ENCODE measurements at regions not wholly inside any gene's neighbourhood (a gene's known extent, or its start where the extent isn't known, plus 50 kb on each side); places are given as distances from the start of the nearest gene placed in this dataset.
A peak's percentile ranks its signal among the peaks of the same experiment; 100 is the strongest.

DNA sequence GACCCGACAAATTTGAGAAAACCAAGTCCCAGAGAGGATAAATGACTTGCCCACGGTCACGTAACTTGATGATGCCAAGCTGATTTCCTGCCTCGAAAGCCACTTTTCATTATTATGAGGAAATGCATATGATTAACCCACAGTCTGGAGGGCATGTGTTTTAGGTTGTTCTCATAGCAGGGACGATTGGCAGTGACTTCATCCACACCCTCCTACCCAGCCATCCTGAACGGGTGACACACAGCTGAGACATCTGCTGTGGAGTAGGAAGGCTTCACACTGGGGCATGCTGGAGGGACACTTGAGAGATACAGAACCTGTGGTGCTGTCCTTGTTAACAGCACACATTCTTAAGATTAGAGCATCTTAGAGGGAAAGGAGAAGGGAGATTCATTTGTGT, 65.4 kb upstream of the WDFY2 start:
- Mint-ChIP-seq H3K9me3 (ENCODE audit: unreplicated experiment) (no peaks in the 10 kb centered on the region), H3K36me3 (ENCODE audit: insufficient read depth, unreplicated experiment) (peaks cover 6% of the 10 kb centered on the region), H3K4me3 (ENCODE audit: unreplicated experiment) (no peak overlapping the region), H3K4me1 (ENCODE audit: insufficient read depth, unreplicated experiment) (peaks cover 25% of the 10 kb centered on the region), H3K27me3 (ENCODE audit: insufficient read depth, unreplicated experiment) (no peaks in the 10 kb centered on the region), H3K27ac (ENCODE audit: low read depth, unreplicated experiment) (peak overlapping the region; percentile 66)
- no TSS peak for BruUV-seq (replicated peaks)
- DNase-seq (ENCODE audit: unreplicated experiment) = peak; percentile 61
- CTCF ChIA-PET = no interaction called here
- intact Hi-C loops (cut with micrococcal nuclease) = no loop called here
- POLR2A ChIA-PET = interaction anchor here (0.7 to 4.9 kb wide), 5 partner anchors 38 to 96 kb away, joined by 3 to 95 read pairs (median 19); partner anchors contain the start of gene INTS6
- TF ChIP-seq, protein P1, sequence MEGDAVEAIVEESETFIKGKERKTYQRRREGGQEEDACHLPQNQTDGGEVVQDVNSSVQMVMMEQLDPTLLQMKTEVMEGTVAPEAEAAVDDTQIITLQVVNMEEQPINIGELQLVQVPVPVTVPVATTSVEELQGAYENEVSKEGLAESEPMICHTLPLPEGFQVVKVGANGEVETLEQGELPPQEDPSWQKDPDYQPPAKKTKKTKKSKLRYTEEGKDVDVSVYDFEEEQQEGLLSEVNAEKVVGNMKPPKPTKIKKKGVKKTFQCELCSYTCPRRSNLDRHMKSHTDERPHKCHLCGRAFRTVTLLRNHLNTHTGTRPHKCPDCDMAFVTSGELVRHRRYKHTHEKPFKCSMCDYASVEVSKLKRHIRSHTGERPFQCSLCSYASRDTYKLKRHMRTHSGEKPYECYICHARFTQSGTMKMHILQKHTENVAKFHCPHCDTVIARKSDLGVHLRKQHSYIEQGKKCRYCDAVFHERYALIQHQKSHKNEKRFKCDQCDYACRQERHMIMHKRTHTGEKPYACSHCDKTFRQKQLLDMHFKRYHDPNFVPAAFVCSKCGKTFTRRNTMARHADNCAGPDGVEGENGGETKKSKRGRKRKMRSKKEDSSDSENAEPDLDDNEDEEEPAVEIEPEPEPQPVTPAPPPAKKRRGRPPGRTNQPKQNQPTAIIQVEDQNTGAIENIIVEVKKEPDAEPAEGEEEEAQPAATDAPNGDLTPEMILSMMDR (IDR thresholded peaks at IDR 0.05; ENCODE audit: unreplicated experiment) = no peak

DNA sequence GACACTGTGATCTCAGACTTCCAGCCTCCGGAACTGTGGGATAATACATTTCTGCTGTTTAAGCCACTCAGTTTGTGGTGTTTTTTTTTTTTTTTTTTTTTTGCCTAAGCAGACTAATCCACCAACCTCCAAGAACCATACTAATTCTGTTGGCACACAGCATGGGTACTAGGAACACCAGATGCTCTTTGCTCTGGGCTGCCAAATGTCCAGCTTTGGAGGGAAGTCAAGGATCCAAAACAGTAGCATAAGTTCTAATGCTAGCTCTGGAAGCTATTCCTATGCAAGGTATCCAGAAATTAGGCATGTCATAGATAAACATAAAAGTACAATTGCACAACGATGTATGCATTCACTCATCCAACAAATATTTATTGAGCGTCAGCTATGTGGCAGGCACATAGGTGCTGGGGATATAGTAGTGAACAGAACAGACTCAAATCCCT, 64.5 kb upstream of the WDFY2 start:
- no peaks in the 10 kb centered on the region for H3K9me3 Mint-ChIP-seq (ENCODE audit: unreplicated experiment)
- peak; percentile 90 for DNase-seq (ENCODE audit: unreplicated experiment)
- ChIA-PET CTCF (interaction anchor here (0.5 to 1.4 kb wide), 7 partner anchors 14 to 283 kb away, joined by 3 to 6 read pairs (median 4); no protein-coding TSS in a partner anchor), POLR2A (interaction anchor here (0.8 to 4.9 kb wide), 15 partner anchors 10 to 125 kb away, joined by 3 to 95 read pairs (median 5); partner anchors contain the start of gene INTS6)
- intact Hi-C loops (cut with micrococcal nuclease) = loop anchor here (1.0 to 5.0 kb wide), 4 partner anchors 65 to 125 kb away; partner anchors contain the start of genes INTS6 and WDFY2
- peak overlapping the region; percentile 47 for H3K4me3 Mint-ChIP-seq (ENCODE audit: unreplicated experiment)
- H3K27ac Mint-ChIP-seq (ENCODE audit: low read depth, unreplicated experiment) = peak overlapping the region; percentile 40
- H3K4me1 Mint-ChIP-seq (ENCODE audit: insufficient read depth, unreplicated experiment) = peaks cover 25% of the 10 kb centered on the region
- peaks cover 6% of the 10 kb centered on the region for H3K36me3 Mint-ChIP-seq (ENCODE audit: insufficient read depth, unreplicated experiment)
- TF ChIP-seq, protein P1 (IDR thresholded peaks at IDR 0.05; ENCODE audit: unreplicated experiment) = no peak
- no TSS peak for BruUV-seq (replicated peaks)
- no peaks in the 10 kb centered on the region for H3K27me3 Mint-ChIP-seq (ENCODE audit: insufficient read depth, unreplicated experiment)

DNA sequence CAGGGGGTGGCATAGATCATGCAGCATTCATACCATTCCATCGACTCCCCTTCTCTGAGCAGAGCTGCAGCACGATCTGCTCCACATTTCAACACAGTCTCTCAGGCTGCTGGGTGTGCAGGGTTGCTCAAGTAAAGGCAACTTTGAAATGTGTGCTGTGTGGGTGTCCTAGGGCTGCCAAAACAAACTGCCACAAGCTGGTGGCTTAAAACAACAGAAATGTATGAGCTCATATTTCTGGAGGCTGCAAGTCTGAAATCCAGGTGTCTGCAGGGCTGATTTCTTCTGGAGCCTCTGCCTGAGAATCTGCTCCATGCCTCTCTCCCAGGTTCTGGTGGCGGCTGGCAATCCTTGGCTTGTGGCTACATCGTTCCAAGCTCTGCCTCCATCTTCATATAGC, 63.7 kb upstream of the WDFY2 start:
- peak; percentile 97 for DNase-seq (ENCODE audit: unreplicated experiment)
- H3K4me1 Mint-ChIP-seq (ENCODE audit: insufficient read depth, unreplicated experiment) = peaks cover 25% of the 10 kb centered on the region
- ChIA-PET POLR2A (interaction anchor here (0.6 to 4.9 kb wide), 19 partner anchors 9 to 792 kb away, joined by 3 to 95 read pairs (median 5); partner anchors contain the start of gene INTS6), CTCF (interaction anchor here (0.6 to 1.4 kb wide), 5 partner anchors 13 to 80 kb away, joined by 3 to 6 read pairs (median 4); no protein-coding TSS in a partner anchor)
- TF ChIP-seq, protein P1 (IDR thresholded peaks at IDR 0.05; ENCODE audit: unreplicated experiment) = no peak
- H3K4me3 Mint-ChIP-seq (ENCODE audit: unreplicated experiment) = peak overlapping the region; percentile 47
- intact Hi-C loops (cut with micrococcal nuclease) = loop anchor here (1.0 to 5.0 kb wide), 4 partner anchors 64 to 124 kb away; partner anchors contain the start of genes INTS6 and WDFY2
- H3K9me3 Mint-ChIP-seq (ENCODE audit: unreplicated experiment) = no peaks in the 10 kb centered on the region
- H3K27ac Mint-ChIP-seq (ENCODE audit: low read depth, unreplicated experiment) = peak overlapping the region; percentile 40
- H3K27me3 Mint-ChIP-seq (ENCODE audit: insufficient read depth, unreplicated experiment) = no peaks in the 10 kb centered on the region
- no TSS peak for BruUV-seq (replicated peaks)
- peaks cover 6% of the 10 kb centered on the region for H3K36me3 Mint-ChIP-seq (ENCODE audit: insufficient read depth, unreplicated experiment)

DNA sequence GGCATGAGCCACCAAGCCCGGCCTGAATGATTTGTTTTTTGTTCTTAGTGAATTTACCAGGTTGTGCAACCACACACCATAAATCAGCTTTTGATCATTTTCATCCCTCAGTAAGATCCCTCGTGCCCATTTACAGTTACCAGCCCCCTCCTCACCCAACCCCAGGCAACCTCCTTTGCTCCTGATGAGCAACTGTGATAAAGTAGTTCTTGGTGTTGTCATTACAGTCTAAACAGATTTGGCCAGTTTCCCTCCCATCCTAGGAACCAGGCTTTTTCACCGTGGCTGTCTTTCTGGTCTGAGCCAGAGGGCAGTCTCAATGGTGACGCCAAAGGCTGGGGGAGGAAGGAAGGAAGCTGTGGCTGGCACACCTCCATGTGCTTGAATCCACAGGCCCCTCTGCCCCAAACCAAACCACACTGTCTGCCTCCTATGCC, 61.2 kb upstream of the WDFY2 start:
- Mint-ChIP-seq H3K27me3 (ENCODE audit: insufficient read depth, unreplicated experiment) (no peaks in the 10 kb centered on the region), H3K4me1 (ENCODE audit: insufficient read depth, unreplicated experiment) (peaks cover 25% of the 10 kb centered on the region), H3K9me3 (ENCODE audit: unreplicated experiment) (peaks cover 7% of the 10 kb centered on the region), H3K4me3 (ENCODE audit: unreplicated experiment) (peak overlapping the region; percentile 25), H3K27ac (ENCODE audit: low read depth, unreplicated experiment) (no peak overlapping the region), H3K36me3 (ENCODE audit: insufficient read depth, unreplicated experiment) (peaks cover 6% of the 10 kb centered on the region)
- ChIA-PET CTCF (interaction anchor here (0.6 kb wide), 1 partner anchor 103 kb away, joined by 3 read pairs; no protein-coding TSS in a partner anchor), POLR2A (interaction anchor here (0.6 to 5.5 kb wide), 13 partner anchors 12 to 204 kb away, joined by 3 to 44 read pairs (median 3); partner anchors contain the start of gene INTS6)
- TF ChIP-seq, protein P1 (IDR thresholded peaks at IDR 0.05; ENCODE audit: unreplicated experiment) = no peak
- BruUV-seq (replicated peaks) = no TSS peak
- DNase-seq (ENCODE audit: unreplicated experiment) = peak; percentile 96
- intact Hi-C loops (cut with micrococcal nuclease) = loop anchor here (5.0 kb wide), 1 partner anchor 104 kb away; no protein-coding TSS in a partner anchor
